ENCODE measurements at regions not wholly inside any gene's neighbourhood (a gene's known extent, or its start where the extent isn't known, plus 50 kb on each side); places are given as distances from the start of the nearest gene placed in this dataset.
"Not testable (repeated sequence)": the region's sequence is repeated elsewhere in the genome, so short reads cannot be mapped to it uniquely, and the experiment has no call there.

DNA sequence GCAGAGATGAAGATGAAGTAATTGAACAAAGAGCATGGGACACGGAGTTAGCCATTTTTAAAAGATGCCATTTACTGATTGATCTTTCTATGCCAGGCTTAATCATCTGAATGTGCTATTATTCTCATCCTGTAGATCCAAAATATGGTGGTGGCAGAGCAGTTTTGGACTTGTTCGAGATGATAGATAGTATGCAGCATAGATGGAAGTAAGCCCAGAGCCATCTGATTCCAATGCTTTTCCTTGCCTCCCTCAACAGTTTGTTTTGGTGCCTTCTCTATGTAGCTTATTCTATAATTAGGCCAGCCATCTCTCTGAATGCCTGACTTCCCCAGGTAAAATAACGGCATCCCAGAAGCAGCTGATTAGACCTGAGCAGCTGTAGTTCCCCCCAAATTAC, 152.6 kb upstream of the CLNK start:
- Histone ChIP-seq H2AFZ (ENCODE audit: low read length) (no peak overlapping the region), H3F3A (ENCODE audit: low read depth) (no peaks in the 10 kb centered on the region), H3K36me3 (ENCODE audit: insufficient read depth, low read length) (no peaks in the 10 kb centered on the region), H3K9me2 (replicated peaks; ENCODE audit: low read depth, low read length) (no peaks in the 10 kb centered on the region), H3K79me2 (ENCODE audit: insufficient read depth, low read length) (peaks cover 19% of the 10 kb centered on the region; the same call in 1 of the 2 replicates), H3K27me3 (ENCODE audit: insufficient read depth, low read length, poor library complexity, severe bottlenecking) (no peaks in the 10 kb centered on the region), H3K4me3 (ENCODE audit: low read length, poor library complexity, severe bottlenecking) (no peak overlapping the region), H3K9me3 (ENCODE audit: insufficient read depth, low read depth, low read length) (no peaks in the 10 kb centered on the region), H3K4me2 (ENCODE audit: low read depth, low read length, poor library complexity, severe bottlenecking) (peak overlapping the region; percentile 98), H3K9ac (ENCODE audit: low read depth, low read length, poor library complexity, severe bottlenecking) (no peak overlapping the region), H3K4me1 (ENCODE audit: insufficient read depth, low read length, poor library complexity, severe bottlenecking) (peaks cover 60% of the 10 kb centered on the region), H4K20me1 (ENCODE audit: insufficient read depth, low read length, poor library complexity, severe bottlenecking) (no peaks in the 10 kb centered on the region)
- no peak for TF ChIP-seq EZH2phosphoT487 (IDR thresholded peaks at IDR 0.05; ENCODE audit: borderline replicate concordance)
- TF ChIP-seq, protein P1, sequence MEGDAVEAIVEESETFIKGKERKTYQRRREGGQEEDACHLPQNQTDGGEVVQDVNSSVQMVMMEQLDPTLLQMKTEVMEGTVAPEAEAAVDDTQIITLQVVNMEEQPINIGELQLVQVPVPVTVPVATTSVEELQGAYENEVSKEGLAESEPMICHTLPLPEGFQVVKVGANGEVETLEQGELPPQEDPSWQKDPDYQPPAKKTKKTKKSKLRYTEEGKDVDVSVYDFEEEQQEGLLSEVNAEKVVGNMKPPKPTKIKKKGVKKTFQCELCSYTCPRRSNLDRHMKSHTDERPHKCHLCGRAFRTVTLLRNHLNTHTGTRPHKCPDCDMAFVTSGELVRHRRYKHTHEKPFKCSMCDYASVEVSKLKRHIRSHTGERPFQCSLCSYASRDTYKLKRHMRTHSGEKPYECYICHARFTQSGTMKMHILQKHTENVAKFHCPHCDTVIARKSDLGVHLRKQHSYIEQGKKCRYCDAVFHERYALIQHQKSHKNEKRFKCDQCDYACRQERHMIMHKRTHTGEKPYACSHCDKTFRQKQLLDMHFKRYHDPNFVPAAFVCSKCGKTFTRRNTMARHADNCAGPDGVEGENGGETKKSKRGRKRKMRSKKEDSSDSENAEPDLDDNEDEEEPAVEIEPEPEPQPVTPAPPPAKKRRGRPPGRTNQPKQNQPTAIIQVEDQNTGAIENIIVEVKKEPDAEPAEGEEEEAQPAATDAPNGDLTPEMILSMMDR (conservative IDR thresholded peaks at IDR 0.05; ENCODE audit: low read length), result no peak

GRCh38 chr4:10832806-10833628, 148.4 kb upstream of the CLNK start:
- Histone ChIP-seq H3K79me2 (ENCODE audit: insufficient read depth, low read length) (peaks cover 47% of the 10 kb centered on the region), H3K27me3 (ENCODE audit: insufficient read depth, low read length, poor library complexity, severe bottlenecking) (no peaks in the 10 kb centered on the region), H3K4me2 (ENCODE audit: low read depth, low read length, poor library complexity, severe bottlenecking) (peak overlapping the region; percentile 98), H3F3A (ENCODE audit: low read depth) (no peaks in the 10 kb centered on the region), H4K20me1 (ENCODE audit: insufficient read depth, low read length, poor library complexity, severe bottlenecking) (no peaks in the 10 kb centered on the region), H3K9ac (ENCODE audit: low read depth, low read length, poor library complexity, severe bottlenecking) (no peak overlapping the region), H3K9me3 (ENCODE audit: insufficient read depth, low read depth, low read length) (no peaks in the 10 kb centered on the region), H3K4me1 (ENCODE audit: insufficient read depth, low read length, poor library complexity, severe bottlenecking) (peaks cover 76% of the 10 kb centered on the region), H3K36me3 (ENCODE audit: insufficient read depth, low read length) (no peaks in the 10 kb centered on the region), H3K4me3 (ENCODE audit: low read length, poor library complexity, severe bottlenecking) (peak overlapping the region; percentile 96), H2AFZ (ENCODE audit: low read length) (no peak overlapping the region), H3K9me2 (replicated peaks; ENCODE audit: low read depth, low read length) (no peaks in the 10 kb centered on the region)
- no peak for TF ChIP-seq EZH2phosphoT487 (IDR thresholded peaks at IDR 0.05; ENCODE audit: borderline replicate concordance)
- TF ChIP-seq, protein P1 (conservative IDR thresholded peaks at IDR 0.05; ENCODE audit: low read length), result no peak

GRCh38 chr4:10831727-10832408, 147.3 kb upstream of the CLNK start:
- H3K9ac ChIP-seq (ENCODE audit: low read depth, low read length, poor library complexity, severe bottlenecking), result no peak overlapping the region
- H3K4me2 ChIP-seq (ENCODE audit: low read depth, low read length, poor library complexity, severe bottlenecking), result peak overlapping the region; percentile 98
- no peaks in the 10 kb centered on the region for H3K9me3 ChIP-seq (ENCODE audit: insufficient read depth, low read depth, low read length)
- no peaks in the 10 kb centered on the region for H3F3A ChIP-seq (ENCODE audit: low read depth)
- no peak for TF ChIP-seq EZH2phosphoT487 (IDR thresholded peaks at IDR 0.05; ENCODE audit: borderline replicate concordance)
- TF ChIP-seq, protein P1 (conservative IDR thresholded peaks at IDR 0.05; ENCODE audit: low read length), result no peak
- no peaks in the 10 kb centered on the region for H3K27me3 ChIP-seq (ENCODE audit: insufficient read depth, low read length, poor library complexity, severe bottlenecking)
- H3K79me2 ChIP-seq (ENCODE audit: insufficient read depth, low read length), result peaks cover 47% of the 10 kb centered on the region
- H3K4me3 ChIP-seq (ENCODE audit: low read length, poor library complexity, severe bottlenecking), result peak overlapping the region; percentile 96
- no peaks in the 10 kb centered on the region for H3K36me3 ChIP-seq (ENCODE audit: insufficient read depth, low read length)
- H3K9me2 ChIP-seq (replicated peaks; ENCODE audit: low read depth, low read length), result no peaks in the 10 kb centered on the region
- H2AFZ ChIP-seq (ENCODE audit: low read length), result no peak overlapping the region
- H3K4me1 ChIP-seq (ENCODE audit: insufficient read depth, low read length, poor library complexity, severe bottlenecking), result peaks cover 69% of the 10 kb centered on the region
- no peaks in the 10 kb centered on the region for H4K20me1 ChIP-seq (ENCODE audit: insufficient read depth, low read length, poor library complexity, severe bottlenecking)

DNA sequence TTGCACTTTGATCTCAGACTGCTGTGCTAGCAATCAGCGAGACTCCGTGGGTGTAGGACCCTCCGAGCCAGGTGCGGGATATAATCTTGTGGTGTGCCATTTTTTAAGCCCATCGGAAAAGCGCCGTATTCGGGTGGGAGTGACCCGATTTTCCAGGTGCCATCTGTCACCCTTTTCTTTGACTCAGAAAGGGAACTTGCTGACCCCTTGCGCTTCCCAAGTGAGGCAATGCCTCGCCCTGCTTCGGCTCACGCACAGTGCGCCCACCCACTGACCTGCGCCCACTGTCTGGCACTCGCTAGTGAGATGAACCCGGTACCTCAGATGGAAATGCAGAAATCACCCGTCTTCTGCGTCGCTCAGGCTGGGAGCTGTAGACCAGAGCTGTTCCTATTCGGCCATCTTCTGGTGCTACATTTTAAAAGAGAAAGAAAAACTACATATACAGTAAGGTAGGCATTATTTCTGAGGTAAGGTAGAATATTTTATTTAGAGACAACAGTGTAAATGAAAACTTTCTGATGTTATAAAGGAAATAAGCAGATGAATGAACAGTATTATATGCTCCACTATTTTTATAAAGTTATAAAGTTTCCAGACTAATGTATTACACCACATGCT, 144.5 kb upstream of the CLNK start:
- H2AFZ ChIP-seq (ENCODE audit: low read length), result peak overlapping the region; percentile 78
- peaks cover 43% of the 10 kb centered on the region for H3K4me1 ChIP-seq (ENCODE audit: insufficient read depth, low read length, poor library complexity, severe bottlenecking)
- not testable (repeated sequence) for H3F3A ChIP-seq (ENCODE audit: low read depth); H3K27me3 ChIP-seq (ENCODE audit: insufficient read depth, low read length, poor library complexity, severe bottlenecking); H3K9me2 ChIP-seq (replicated peaks; ENCODE audit: low read depth, low read length); H3K36me3 ChIP-seq (ENCODE audit: insufficient read depth, low read length); H3K9me3 ChIP-seq (ENCODE audit: insufficient read depth, low read depth, low read length); H4K20me1 ChIP-seq (ENCODE audit: insufficient read depth, low read length, poor library complexity, severe bottlenecking)
- peak overlapping the region; percentile 91 for H3K9ac ChIP-seq (ENCODE audit: low read depth, low read length, poor library complexity, severe bottlenecking)
- H3K4me3 ChIP-seq (ENCODE audit: low read length, poor library complexity, severe bottlenecking), result peak overlapping the region; percentile 96
- peak overlapping the region; percentile 98 for H3K4me2 ChIP-seq (ENCODE audit: low read depth, low read length, poor library complexity, severe bottlenecking)
- peaks cover 42% of the 10 kb centered on the region for H3K79me2 ChIP-seq (ENCODE audit: insufficient read depth, low read length)

All from Loucy (cell line).